PFSK-1 (cell line): ENCODE measurements at regions not wholly inside any gene's neighbourhood (a gene's known extent, or its start where the extent isn't known, plus 50 kb on each side); places are given as distances from the start of the nearest gene placed in this dataset.

Experiments
- POLR2AphosphoS5 ChIP-seq: IDR thresholded peaks from 2 replicates; pipeline ENCODE4 v1.6.1; 2012; ENCODE audit warnings: low read depth, mild to moderate bottlenecking, control low read depth, low read length, moderate library complexity
- TAF1 ChIP-seq: IDR thresholded peaks from 2 replicates; pipeline ENCODE4 v1.6.1; 2012; ENCODE audit warnings: low read length, control low read depth, borderline replicate concordance; ENCODE audit not compliant: insufficient read depth
- TF ChIP-seq, protein P1 (sequence below), 2 experiments: IDR thresholded peaks; 2 replicates each; pipeline versions ENCODE4 v1.6.1 to v1.8.0; 2011 to 2012; ENCODE audit warnings: low read depth in 2 of 2, low read length in 2 of 2, control low read depth in 1 of 2, inconsistent platforms in 1 of 2, mild to moderate bottlenecking in 1 of 2, moderate library complexity in 1 of 2; ENCODE audit not compliant: insufficient read depth in 1 of 2

DNA sequence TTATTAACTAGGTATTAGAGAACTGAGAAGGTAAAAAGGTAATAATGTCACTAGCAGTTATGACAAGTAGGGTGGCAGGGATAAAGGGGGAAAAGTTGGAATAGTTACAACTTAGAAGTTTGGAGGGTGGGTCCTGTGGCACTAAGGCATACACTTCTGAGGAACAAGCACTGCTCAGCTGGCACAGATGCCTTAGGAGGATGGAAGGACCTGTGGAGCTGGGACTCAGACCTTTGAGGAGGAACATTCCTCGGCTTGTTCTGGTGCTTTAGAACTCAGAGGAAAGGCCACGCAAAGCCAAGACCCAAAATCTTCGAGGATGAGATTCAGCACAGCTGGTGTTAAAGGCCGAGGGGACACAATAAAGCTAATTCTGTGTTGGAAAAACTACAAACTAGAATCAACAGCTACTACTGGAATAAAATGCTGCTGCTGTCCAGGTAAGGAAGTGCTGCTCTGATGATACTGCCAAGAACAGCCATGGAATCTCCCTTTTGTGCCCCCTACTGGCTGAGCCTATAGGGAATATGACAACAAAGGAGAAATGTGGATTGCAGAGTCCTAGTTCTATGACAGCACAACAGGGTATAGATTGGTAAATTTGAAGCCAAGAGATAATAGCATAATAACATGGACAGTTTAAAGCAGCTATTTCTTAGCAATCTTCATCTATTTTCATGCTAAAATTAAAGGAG, 126.7 kb downstream of the SLC25A46 start:
- TF ChIP-seq TAF1 (no peak), POLR2AphosphoS5 (no peak)
- TF ChIP-seq, protein P1, sequence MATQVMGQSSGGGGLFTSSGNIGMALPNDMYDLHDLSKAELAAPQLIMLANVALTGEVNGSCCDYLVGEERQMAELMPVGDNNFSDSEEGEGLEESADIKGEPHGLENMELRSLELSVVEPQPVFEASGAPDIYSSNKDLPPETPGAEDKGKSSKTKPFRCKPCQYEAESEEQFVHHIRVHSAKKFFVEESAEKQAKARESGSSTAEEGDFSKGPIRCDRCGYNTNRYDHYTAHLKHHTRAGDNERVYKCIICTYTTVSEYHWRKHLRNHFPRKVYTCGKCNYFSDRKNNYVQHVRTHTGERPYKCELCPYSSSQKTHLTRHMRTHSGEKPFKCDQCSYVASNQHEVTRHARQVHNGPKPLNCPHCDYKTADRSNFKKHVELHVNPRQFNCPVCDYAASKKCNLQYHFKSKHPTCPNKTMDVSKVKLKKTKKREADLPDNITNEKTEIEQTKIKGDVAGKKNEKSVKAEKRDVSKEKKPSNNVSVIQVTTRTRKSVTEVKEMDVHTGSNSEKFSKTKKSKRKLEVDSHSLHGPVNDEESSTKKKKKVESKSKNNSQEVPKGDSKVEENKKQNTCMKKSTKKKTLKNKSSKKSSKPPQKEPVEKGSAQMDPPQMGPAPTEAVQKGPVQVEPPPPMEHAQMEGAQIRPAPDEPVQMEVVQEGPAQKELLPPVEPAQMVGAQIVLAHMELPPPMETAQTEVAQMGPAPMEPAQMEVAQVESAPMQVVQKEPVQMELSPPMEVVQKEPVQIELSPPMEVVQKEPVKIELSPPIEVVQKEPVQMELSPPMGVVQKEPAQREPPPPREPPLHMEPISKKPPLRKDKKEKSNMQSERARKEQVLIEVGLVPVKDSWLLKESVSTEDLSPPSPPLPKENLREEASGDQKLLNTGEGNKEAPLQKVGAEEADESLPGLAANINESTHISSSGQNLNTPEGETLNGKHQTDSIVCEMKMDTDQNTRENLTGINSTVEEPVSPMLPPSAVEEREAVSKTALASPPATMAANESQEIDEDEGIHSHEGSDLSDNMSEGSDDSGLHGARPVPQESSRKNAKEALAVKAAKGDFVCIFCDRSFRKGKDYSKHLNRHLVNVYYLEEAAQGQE (IDR thresholded peaks at IDR 0.05; ENCODE audit: insufficient read depth in 1 of 2, low read depth in 2 of 2, low read length in 2 of 2), result peak; percentile 59 to 89; a peak in 3 of 4 replicates
